CD4-positive, CD25-positive, alpha-beta regulatory T cell (primary cell): ENCODE measurements at regions not wholly inside any gene's neighbourhood (a gene's known extent, or its start where the extent isn't known, plus 50 kb on each side); places are given as distances from the start of the nearest gene placed in this dataset.

Source experiments
- ATAC-seq, 2 donors: fragments of 150-1000 bp; cut with Tn5 transposase; one replicate each; pipeline ENCODE4 v1.10.0; 2021; ENCODE audit warnings: low read depth in 2 of 2, moderate number of reproducible peaks in 2 of 2, moderate library complexity in 1 of 2
- DNase-seq, 3 donors: peaks; one replicate each; pipeline versions ENCODE4 v3.0.0 to v3.0.0-alpha.2; 2012 to 2022; ENCODE audit warnings: mixed read lengths in 1 of 3
- H3K27ac ChIP-seq: one replicate; pipeline ENCODE4 v1.7.0; 2013; ENCODE audit warnings: mild to moderate bottlenecking, low read length; ENCODE audit not compliant: insufficient read depth, poor library complexity, severe bottlenecking
- H3K27me3 ChIP-seq: one replicate; pipeline ENCODE4 v1.7.0; 2013; ENCODE audit warnings: low read length; ENCODE audit not compliant: control insufficient read depth, insufficient read depth
- H3K36me3 ChIP-seq: one replicate; pipeline ENCODE4 v1.7.0; 2013; ENCODE audit warnings: mild to moderate bottlenecking, low read length, moderate library complexity; ENCODE audit not compliant: control insufficient read depth, insufficient read depth
- H3K4me1 ChIP-seq: 2 replicates; pipeline ENCODE4 v1.7.0; 2013; ENCODE audit warnings: mild to moderate bottlenecking, low read length; ENCODE audit not compliant: insufficient read depth, control insufficient read depth, poor library complexity, severe bottlenecking
- H3K4me3 ChIP-seq: one replicate; pipeline ENCODE4 v1.7.0; 2013; ENCODE audit warnings: low read depth, mild to moderate bottlenecking, low read length, moderate library complexity
- H3K9me3 ChIP-seq, 2 experiments: 1 replicate in 1 of 2; 2 replicates in 1 of 2; pipeline ENCODE4 v1.7.0; 2013; ENCODE audit warnings: low read length in 2 of 2, mild to moderate bottlenecking in 1 of 2, moderate library complexity in 1 of 2; ENCODE audit not compliant: control insufficient read depth in 2 of 2
- H3K27ac Mint-ChIP-seq, 3 donors: one replicate each; pipeline ENCODE4 v1.8.0; 2020 to 2022; ENCODE audit warnings: mild to moderate bottlenecking in 3 of 3, mixed read lengths in 3 of 3, moderate library complexity in 2 of 3
- H3K27me3 Mint-ChIP-seq: one replicate; pipeline ENCODE4 v1.8.0; 2022; ENCODE audit warnings: mild to moderate bottlenecking, mixed read lengths
- H3K36me3 Mint-ChIP-seq: one replicate; pipeline ENCODE4 v1.8.0; 2020; ENCODE audit warnings: mixed read lengths
- H3K4me1 Mint-ChIP-seq, 4 donors: one replicate each; pipeline ENCODE4 v1.8.0; 2020 to 2022; ENCODE audit warnings: mixed read lengths in 4 of 4, mild to moderate bottlenecking in 1 of 4
- H3K4me3 Mint-ChIP-seq, 4 donors: one replicate each; pipeline ENCODE4 v1.8.0; 2020 to 2022; ENCODE audit warnings: mild to moderate bottlenecking in 4 of 4, mixed read lengths in 4 of 4, moderate library complexity in 3 of 4
- H3K9me3 Mint-ChIP-seq, 7 donors: one replicate each; pipeline ENCODE4 v1.8.0; 2020 to 2022; ENCODE audit warnings: mixed read lengths in 7 of 7, mild to moderate bottlenecking in 3 of 7, moderate library complexity in 2 of 7

DNA sequence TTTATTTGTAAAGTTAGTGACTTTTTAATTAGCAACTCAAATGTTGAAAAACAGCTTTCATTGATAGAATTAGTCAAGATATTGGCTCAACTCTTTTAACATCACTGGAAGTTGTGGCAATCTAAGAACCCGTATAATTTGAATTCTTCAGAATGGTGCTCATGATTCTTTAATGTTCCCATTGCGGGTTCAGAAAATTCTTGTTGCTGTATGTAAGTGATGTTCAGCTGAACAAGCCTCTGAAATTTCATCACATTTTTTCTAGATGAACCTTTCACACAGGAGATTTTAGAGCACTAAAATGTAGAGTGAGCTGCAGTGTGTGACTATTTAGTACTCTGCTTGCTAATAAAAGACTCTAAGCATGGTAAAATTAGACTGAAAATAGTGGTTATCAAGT, 1317.7 kb downstream of the FSTL5 start:
- Mint-ChIP-seq H3K4me3 (no peak overlapping the region), H3K27me3 (no peaks in the 10 kb centered on the region), H3K4me1 (no peaks in the 10 kb centered on the region), H3K27ac (no peak overlapping the region), H3K9me3 (peaks cover 0 to 13% (median 8%) of the 10 kb centered on the region in 7 donors), H3K36me3 (no peaks in the 10 kb centered on the region)
- DNase-seq (no peak), ATAC-seq (no peak)
- H3K27me3 ChIP-seq, result no peaks in the 10 kb centered on the region
- no peaks in the 10 kb centered on the region for H3K4me1 ChIP-seq
- no peaks in the 10 kb centered on the region for H3K9me3 ChIP-seq
- H3K27ac ChIP-seq, result no peak overlapping the region
- H3K36me3 ChIP-seq, result no peaks in the 10 kb centered on the region
- H3K4me3 ChIP-seq, result no peak overlapping the region

DNA sequence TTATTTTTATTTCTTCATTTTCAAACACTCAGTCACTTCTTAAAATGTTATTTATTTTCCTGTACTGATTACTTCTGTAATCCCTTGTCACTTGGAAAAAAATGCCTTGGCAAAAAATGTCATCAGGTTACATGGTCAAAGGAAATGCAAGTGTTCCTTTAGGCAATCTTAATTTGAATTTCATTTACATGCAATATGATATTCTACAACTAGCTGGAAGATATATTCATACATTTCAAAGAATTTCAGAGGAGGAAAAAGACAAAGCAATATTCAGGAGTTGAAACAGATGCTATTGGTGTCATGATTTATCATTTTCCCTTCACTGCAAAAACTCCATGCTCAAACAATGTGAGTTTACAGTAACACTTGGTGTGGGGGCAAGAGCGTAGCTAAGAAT, 1316.6 kb downstream of the FSTL5 start:
- Histone ChIP-seq H3K4me1 (no peaks in the 10 kb centered on the region), H3K9me3 (no peaks in the 10 kb centered on the region), H3K4me3 (no peak overlapping the region), H3K27me3 (no peaks in the 10 kb centered on the region), H3K36me3 (no peaks in the 10 kb centered on the region), H3K27ac (no peak overlapping the region)
- no peak overlapping the region for H3K4me3 Mint-ChIP-seq
- H3K27me3 Mint-ChIP-seq, result no peaks in the 10 kb centered on the region
- no peaks in the 10 kb centered on the region for H3K4me1 Mint-ChIP-seq
- peaks cover 0 to 11% (median 7%) of the 10 kb centered on the region in 7 donors for H3K9me3 Mint-ChIP-seq
- no peak for DNase-seq
- no peak overlapping the region for H3K27ac Mint-ChIP-seq
- H3K36me3 Mint-ChIP-seq, result no peaks in the 10 kb centered on the region
- no peak for ATAC-seq

DNA sequence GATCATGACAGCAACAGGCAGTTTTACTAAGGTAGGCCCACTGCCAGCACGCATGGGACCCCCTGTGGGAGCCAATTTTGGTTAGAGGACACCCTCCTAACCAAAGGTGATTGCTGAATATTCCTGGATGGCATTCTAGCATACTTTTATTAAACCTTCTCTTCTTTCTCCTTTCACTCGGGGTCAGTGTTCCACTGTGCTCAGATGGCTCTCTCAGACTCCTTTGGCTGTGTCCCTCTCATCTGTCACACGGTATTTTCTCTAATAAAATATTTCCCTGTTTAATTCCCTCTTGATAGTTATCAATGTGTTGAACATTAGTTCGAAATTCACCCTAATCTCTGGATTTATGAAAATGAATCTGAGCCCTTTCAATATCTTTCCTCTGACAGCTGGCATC, 1315.3 kb downstream of the FSTL5 start:
- Mint-ChIP-seq H3K9me3 (peaks cover 0 to 11% (median 7%) of the 10 kb centered on the region in 7 donors), H3K27ac (no peak overlapping the region), H3K4me3 (no peak overlapping the region)

DNA sequence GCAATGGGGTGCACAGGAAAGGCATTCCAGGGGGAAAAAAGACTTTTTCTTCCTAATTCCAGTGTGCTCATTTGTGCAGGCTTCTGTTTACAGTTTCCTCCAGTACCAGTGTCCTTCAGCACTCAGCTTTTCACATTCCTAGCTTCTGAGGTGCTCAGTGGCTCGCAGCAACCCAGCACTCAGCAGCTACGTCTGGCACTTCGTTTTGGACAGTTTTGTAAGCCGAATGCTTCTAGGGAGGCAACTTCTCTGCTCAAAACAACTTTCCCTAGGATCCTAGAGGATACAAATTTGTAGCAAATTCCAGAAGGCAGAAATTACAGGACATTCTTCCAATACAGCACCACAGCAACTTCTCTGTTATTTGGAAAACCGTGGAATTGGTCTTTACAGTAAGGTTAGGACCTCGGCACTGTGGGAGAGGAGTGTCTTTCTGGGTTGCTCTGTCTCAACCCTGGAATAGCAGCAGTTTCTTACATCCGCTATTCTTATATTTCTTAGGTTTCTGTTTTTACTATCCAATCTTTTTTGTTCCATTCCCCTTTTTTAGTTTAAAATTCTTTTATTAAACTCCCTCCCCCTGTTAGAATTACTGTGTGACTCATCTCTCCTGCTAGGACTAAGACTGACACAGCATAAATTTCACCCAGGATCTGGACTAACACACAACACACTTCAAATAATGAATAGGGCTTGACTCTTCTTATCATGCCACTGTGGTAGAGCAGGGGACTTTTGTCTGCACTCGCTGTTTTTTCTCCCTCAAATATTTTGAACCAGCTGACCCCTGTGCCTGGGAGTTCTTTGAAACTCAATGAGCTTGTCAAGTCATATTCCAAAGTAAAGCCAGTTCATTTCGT, 1314.7 kb downstream of the FSTL5 start:
- DNase-seq (no peak), ATAC-seq (no peak)
- H3K27ac ChIP-seq, result no peak overlapping the region
- Mint-ChIP-seq H3K27me3 (no peaks in the 10 kb centered on the region), H3K4me1 (no peaks in the 10 kb centered on the region), H3K9me3 (peaks cover 0 to 11% (median 4%) of the 10 kb centered on the region in 7 donors), H3K27ac (no peak overlapping the region), H3K36me3 (no peaks in the 10 kb centered on the region), H3K4me3 (no peak overlapping the region)
- H3K27me3 ChIP-seq, result no peaks in the 10 kb centered on the region
- no peak overlapping the region for H3K4me3 ChIP-seq
- no peaks in the 10 kb centered on the region for H3K9me3 ChIP-seq
- H3K36me3 ChIP-seq, result no peaks in the 10 kb centered on the region
- H3K4me1 ChIP-seq, result no peaks in the 10 kb centered on the region

More for the DNA sequence above, 1315.3 kb downstream of the FSTL5 start:
- no peak for ATAC-seq
- Histone ChIP-seq H3K27ac (no peak overlapping the region), H3K4me1 (no peaks in the 10 kb centered on the region), H3K27me3 (no peaks in the 10 kb centered on the region), H3K4me3 (no peak overlapping the region), H3K9me3 (no peaks in the 10 kb centered on the region), H3K36me3 (no peaks in the 10 kb centered on the region)
- Mint-ChIP-seq H3K4me1 (no peaks in the 10 kb centered on the region), H3K27me3 (no peaks in the 10 kb centered on the region), H3K36me3 (no peaks in the 10 kb centered on the region)
- DNase-seq, result no peak

DNA sequence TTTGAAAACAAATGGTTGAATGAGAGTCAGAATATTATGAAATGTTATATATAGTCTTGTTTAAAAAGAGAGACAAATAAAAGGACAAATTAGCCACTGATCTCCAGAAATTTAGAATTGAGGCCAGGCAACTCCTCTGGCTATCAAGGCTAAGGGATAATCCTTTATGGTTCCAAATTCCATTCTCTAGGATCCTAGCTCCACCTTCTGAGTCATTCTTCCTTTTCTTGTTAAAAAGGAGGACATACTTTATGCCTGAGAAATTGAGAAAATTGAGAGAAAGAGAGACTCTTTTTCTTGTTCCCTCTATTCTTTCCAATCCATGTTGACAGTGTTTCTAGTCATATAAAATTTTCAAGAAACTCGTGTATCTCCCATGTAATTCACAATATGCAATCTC, 1299.5 kb downstream of the FSTL5 start:
- Mint-ChIP-seq H3K9me3 (peaks cover 0 to 9% (median 4%) of the 10 kb centered on the region in 7 donors), H3K27me3 (no peaks in the 10 kb centered on the region), H3K4me3 (no peak overlapping the region), H3K36me3 (no peaks in the 10 kb centered on the region), H3K27ac (no peak overlapping the region), H3K4me1 (no peaks in the 10 kb centered on the region)
- ATAC-seq (no peak), DNase-seq (no peak)
- no peak overlapping the region for H3K4me3 ChIP-seq
- H3K27me3 ChIP-seq, result no peaks in the 10 kb centered on the region
- no peaks in the 10 kb centered on the region for H3K4me1 ChIP-seq
- peaks cover 0 to 2% of the 10 kb centered on the region in 2 experiments for H3K9me3 ChIP-seq
- no peak overlapping the region for H3K27ac ChIP-seq
- H3K36me3 ChIP-seq, result no peaks in the 10 kb centered on the region

DNA sequence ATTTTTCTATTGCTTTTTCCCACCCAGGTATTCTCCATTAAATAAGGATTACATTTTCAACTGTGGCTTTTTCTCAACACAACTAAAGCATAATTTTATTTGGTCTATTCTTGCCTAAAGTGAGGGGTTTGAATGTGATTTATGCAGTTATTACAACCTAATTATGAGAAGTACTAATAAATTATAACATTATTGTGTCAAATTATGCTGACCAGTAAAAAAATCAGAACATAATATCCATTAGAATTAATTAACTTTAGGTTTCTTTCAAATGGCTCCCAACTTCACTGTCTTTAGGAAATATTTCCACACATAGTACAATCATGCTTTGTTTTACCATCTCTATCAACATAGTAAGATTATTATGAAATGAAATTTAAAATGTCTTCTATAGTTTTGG, 1293.9 kb downstream of the FSTL5 start:
- Histone ChIP-seq H3K4me1 (no peaks in the 10 kb centered on the region), H3K9me3 (peaks cover 0 to 5% of the 10 kb centered on the region in 2 experiments), H3K27ac (no peak overlapping the region), H3K27me3 (no peaks in the 10 kb centered on the region), H3K4me3 (no peak overlapping the region), H3K36me3 (no peaks in the 10 kb centered on the region)
- Mint-ChIP-seq H3K27me3 (no peaks in the 10 kb centered on the region), H3K4me3 (no peak overlapping the region), H3K36me3 (no peaks in the 10 kb centered on the region), H3K27ac (no peak overlapping the region), H3K9me3 (peaks cover 0 to 9% (median 7%) of the 10 kb centered on the region in 7 donors), H3K4me1 (no peaks in the 10 kb centered on the region)
- DNase-seq (no peak), ATAC-seq (no peak)

DNA sequence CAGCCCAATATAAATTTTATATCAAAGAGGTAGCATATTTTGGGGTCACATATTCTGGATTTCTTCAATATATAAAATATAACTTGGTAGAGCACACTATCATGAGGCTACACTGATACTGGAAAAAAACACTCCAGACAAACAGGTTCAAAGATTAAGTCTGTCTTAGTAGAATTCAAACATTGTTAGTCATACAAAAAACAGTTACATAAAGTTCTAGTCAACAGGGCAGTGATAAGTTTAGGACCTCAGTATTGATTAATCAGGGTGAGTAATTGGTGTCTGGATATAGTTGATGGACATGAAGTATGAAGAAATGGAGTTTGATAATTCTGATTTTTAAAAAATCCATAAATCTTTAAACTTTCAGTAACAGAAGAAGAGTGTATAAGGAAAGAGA, 1291.3 kb downstream of the FSTL5 start:
- H3K4me1 Mint-ChIP-seq, result no peaks in the 10 kb centered on the region
- H3K27ac Mint-ChIP-seq, result no peak overlapping the region
- Histone ChIP-seq H3K27ac (no peak overlapping the region), H3K36me3 (no peaks in the 10 kb centered on the region), H3K9me3 (peaks cover 2 to 3% of the 10 kb centered on the region in 2 experiments), H3K4me3 (no peak overlapping the region), H3K27me3 (no peaks in the 10 kb centered on the region), H3K4me1 (no peaks in the 10 kb centered on the region)
- no peaks in the 10 kb centered on the region for H3K36me3 Mint-ChIP-seq
- H3K9me3 Mint-ChIP-seq, result peaks cover 0 to 15% (median 4%) of the 10 kb centered on the region in 7 donors
- no peaks in the 10 kb centered on the region for H3K27me3 Mint-ChIP-seq
- no peak overlapping the region for H3K4me3 Mint-ChIP-seq
- ATAC-seq (no peak), DNase-seq (no peak)
